Mammary epithelial cell (primary cell): ENCODE measurements at regions not wholly inside any gene's neighbourhood (a gene's known extent, or its start where the extent isn't known, plus 50 kb on each side); places are given as distances from the start of the nearest gene placed in this dataset.

Source experiments
- CTCF ChIP-seq, 2 donors: IDR thresholded peaks in 1 of 2; conservative IDR thresholded peaks in 1 of 2; 2 replicates each; pipeline ENCODE4 v1.5.1; 2011 to 2012; ENCODE audit warnings: inconsistent platforms in 2 of 2, low read length in 2 of 2, mild to moderate bottlenecking in 2 of 2, control low read depth in 1 of 2, low read depth in 1 of 2; ENCODE audit not compliant: insufficient read depth in 1 of 2; ENCODE audit errors: extremely low read depth in 1 of 2
- EZH2 ChIP-seq: IDR thresholded peaks from 2 replicates; pipeline ENCODE4 v1.6.1; 2012; ENCODE audit warnings: low read length, inconsistent platforms, borderline replicate concordance

DNA sequence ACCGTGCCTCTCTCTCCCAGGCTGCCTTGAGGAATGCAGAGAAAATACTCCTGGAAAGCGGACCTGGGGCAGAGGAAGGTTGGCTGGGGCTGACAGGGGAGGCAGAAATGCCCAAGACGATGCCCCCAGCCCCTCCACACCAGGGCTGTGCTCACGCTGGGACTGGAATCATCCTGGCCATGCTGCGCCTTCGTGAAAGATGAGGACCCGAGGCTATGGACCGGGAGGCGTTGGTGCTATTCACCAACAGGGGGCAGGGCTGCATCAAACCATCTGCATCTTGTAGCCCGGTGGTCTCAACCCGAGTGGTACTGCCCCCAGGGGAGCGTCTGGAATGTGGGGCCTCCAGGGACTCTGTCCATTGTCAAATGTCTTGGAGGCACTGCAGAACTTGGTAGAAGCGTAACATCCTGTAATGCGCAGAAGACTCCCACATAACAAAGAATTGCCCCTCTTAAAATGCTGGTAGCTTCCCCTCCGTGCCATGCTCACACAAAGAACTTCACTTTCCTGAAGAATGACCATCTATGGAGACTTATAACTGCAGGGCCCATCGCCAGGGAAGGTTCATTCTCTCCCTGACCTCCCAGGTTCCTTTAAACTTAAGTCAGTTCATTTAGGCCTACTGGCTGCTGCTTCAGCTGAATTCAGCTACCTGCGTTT is 251.2 kb downstream of the RRAGC start:
- TF ChIP-seq CTCF (conservative IDR thresholded peaks at IDR 0.05 in 1 of 2, IDR thresholded peaks at IDR 0.05 in 1 of 2; ENCODE audit: extremely low read depth in 1 of 2, insufficient read depth in 1 of 2, low read depth in 1 of 2, low read length in 2 of 2) (peak; percentile 24 to 32), EZH2 (no peak)
